ENCODE measurements at regions not wholly inside any gene's neighbourhood (a gene's known extent, or its start where the extent isn't known, plus 50 kb on each side); places are given as distances from the start of the nearest gene placed in this dataset.

- POLR2A ChIA-PET, result no interaction called here
- CTCF ChIA-PET, result no interaction called here
Measured at GRCh38 chr11:29025001-29025400, 916.8 kb downstream of the METTL15 start.

GRCh38 chr11:29024386-29024785 is 916.2 kb downstream of the METTL15 start:
- Histone ChIP-seq H3K4me1 (ENCODE audit: control insufficient read depth, insufficient read depth, low read length) (no peaks in the 10 kb centered on the region), H3K9me3 (ENCODE audit: control insufficient read depth, insufficient read depth, low read depth, low read length) (peaks cover 17% of the 10 kb centered on the region; the same call in 1 of the 2 replicates), H3K27me3 (ENCODE audit: control insufficient read depth, insufficient read depth, low read length) (no peaks in the 10 kb centered on the region), H3K4me3 (ENCODE audit: low read depth in 2 of 2, low read length in 2 of 2) (no peak overlapping the region), H3K27ac (ENCODE audit: low read length) (no peak overlapping the region), H3K36me3 (ENCODE audit: control insufficient read depth, insufficient read depth, low read length) (no peaks in the 10 kb centered on the region)
- ATAC-seq (no peak), DNase-seq (ENCODE audit: low read depth, low spot score) (no peak)
- in situ Hi-C loops (cut with HindIII; ENCODE audit: low pct_unique_long_range_greater_than_20kb, low sequenced_read_pairs) (no loop called here), intact Hi-C loops (cut with micrococcal nuclease; ENCODE audit: unreplicated experiment) (no loop called here)
- POLR2A ChIA-PET, result no interaction called here
- TF ChIP-seq CTCF (IDR thresholded peaks at IDR 0.05) (no peak), POLR2AphosphoS5 (IDR thresholded peaks at IDR 0.05; ENCODE audit: low read depth, low read length) (no peak)
- CTCF ChIA-PET, result no interaction called here
- no TSS peak for BruUV-seq (replicated peaks)

More at GRCh38 chr11:29025001-29025400, 916.8 kb downstream of the METTL15 start:
- H3K27ac ChIP-seq (ENCODE audit: low read length), result no peak overlapping the region
- H3K4me1 ChIP-seq (ENCODE audit: control insufficient read depth, insufficient read depth, low read length), result no peaks in the 10 kb centered on the region
- BruUV-seq (replicated peaks), result no TSS peak
- H3K9me3 ChIP-seq (ENCODE audit: control insufficient read depth, insufficient read depth, low read depth, low read length), result peaks cover 23% of the 10 kb centered on the region; the same call in 1 of the 2 replicates
- TF ChIP-seq POLR2AphosphoS5 (IDR thresholded peaks at IDR 0.05; ENCODE audit: low read depth, low read length), result no peak
- TF ChIP-seq REST (IDR thresholded peaks at IDR 0.05; ENCODE audit: insufficient read depth in 1 of 2, low read depth in 2 of 2, low read length in 1 of 2), result no peak
- TF ChIP-seq SIN3A (IDR thresholded peaks at IDR 0.05; ENCODE audit: borderline replicate concordance, insufficient read depth, low read depth, low read length), result no peak
- no peak for TF ChIP-seq CTCF (IDR thresholded peaks at IDR 0.05)
- no peak for TF ChIP-seq TCF7L2 (IDR thresholded peaks at IDR 0.05; ENCODE audit: low read depth, low read length)
- H3K27me3 ChIP-seq (ENCODE audit: control insufficient read depth, insufficient read depth, low read length), result no peaks in the 10 kb centered on the region
- H3K4me3 ChIP-seq (ENCODE audit: low read depth in 2 of 2, low read length in 2 of 2), result no peak overlapping the region
- no peaks in the 10 kb centered on the region for H3K36me3 ChIP-seq (ENCODE audit: control insufficient read depth, insufficient read depth, low read length)
- in situ Hi-C loops (cut with HindIII; ENCODE audit: low pct_unique_long_range_greater_than_20kb, low sequenced_read_pairs), result no loop called here
- DNase-seq (ENCODE audit: low read depth, low spot score) (no peak), ATAC-seq (no peak)
- intact Hi-C loops (cut with micrococcal nuclease; ENCODE audit: unreplicated experiment), result no loop called here
